Right lobe of liver (tissue), 4 donors: ENCODE measurements at regions not wholly inside any gene's neighbourhood (a gene's known extent, or its start where the extent isn't known, plus 50 kb on each side); places are given as distances from the start of the nearest gene placed in this dataset.

Experiments
- POLR2A ChIP-seq: fragments of 450-650 bp; IDR thresholded peaks from one replicate; pipeline ENCODE4 v1.6.1; 2017; ENCODE audit warnings: antibody characterized with exemption, mild to moderate bottlenecking
- TF ChIP-seq, protein P1 (sequence below), 4 donors: fragments of 200-600 bp in 3 of 4; fragments of 450-650 bp in 1 of 4; IDR thresholded peaks; one replicate each; pipeline versions ENCODE4 v1.5.1 to v1.8.0; 2016 to 2022; ENCODE audit warnings: antibody characterized with exemption in 4 of 4, mild to moderate bottlenecking in 2 of 4
- donor health status: DM: no; HTN: no; CAD: no.
- donor health status: DM: no; HTN: no; CAD: no.
- donor health status: DM: no; HTN: yes; CAD: no.

DNA sequence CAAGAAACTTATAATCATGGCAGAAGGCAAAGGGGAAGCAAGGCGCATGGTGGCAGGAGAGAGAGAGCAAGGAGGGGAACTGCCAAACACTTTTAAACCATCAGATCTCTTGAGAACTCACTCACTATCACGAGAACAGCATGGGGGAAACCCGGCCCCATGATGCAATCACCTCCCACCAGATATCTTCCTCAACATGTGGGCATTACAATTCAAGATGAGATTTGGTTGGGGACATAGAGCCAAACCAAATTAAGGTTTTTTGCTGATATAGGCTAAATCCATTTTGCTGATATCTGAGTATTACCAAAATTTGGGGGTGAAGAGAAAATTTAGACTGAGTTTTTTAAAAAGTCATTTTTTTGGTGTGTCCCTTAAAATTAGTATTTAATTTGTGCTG is 54.9 kb upstream of the TMX1 start:
- TF ChIP-seq, protein P1, sequence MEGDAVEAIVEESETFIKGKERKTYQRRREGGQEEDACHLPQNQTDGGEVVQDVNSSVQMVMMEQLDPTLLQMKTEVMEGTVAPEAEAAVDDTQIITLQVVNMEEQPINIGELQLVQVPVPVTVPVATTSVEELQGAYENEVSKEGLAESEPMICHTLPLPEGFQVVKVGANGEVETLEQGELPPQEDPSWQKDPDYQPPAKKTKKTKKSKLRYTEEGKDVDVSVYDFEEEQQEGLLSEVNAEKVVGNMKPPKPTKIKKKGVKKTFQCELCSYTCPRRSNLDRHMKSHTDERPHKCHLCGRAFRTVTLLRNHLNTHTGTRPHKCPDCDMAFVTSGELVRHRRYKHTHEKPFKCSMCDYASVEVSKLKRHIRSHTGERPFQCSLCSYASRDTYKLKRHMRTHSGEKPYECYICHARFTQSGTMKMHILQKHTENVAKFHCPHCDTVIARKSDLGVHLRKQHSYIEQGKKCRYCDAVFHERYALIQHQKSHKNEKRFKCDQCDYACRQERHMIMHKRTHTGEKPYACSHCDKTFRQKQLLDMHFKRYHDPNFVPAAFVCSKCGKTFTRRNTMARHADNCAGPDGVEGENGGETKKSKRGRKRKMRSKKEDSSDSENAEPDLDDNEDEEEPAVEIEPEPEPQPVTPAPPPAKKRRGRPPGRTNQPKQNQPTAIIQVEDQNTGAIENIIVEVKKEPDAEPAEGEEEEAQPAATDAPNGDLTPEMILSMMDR (IDR thresholded peaks at IDR 0.05): no peak
- no peak for TF ChIP-seq POLR2A
